Esophagus muscularis mucosa (tissue), 4 donors: ENCODE measurements at regions not wholly inside any gene's neighbourhood (a gene's known extent, or its start where the extent isn't known, plus 50 kb on each side); places are given as distances from the start of the nearest gene placed in this dataset.

Experiments used
- DNase-seq: peaks from one replicate; pipeline ENCODE4 v3.0.0-alpha.2; 2017; ENCODE audit errors: extremely low spot score
- H3K27ac ChIP-seq, 4 donors: fragments of 200-600 bp; sonication (generic); replicated peaks in 1 of 4; 1 replicate in 3 of 4; 2 replicates in 1 of 4; pipeline ENCODE4 v1.5.1; 2016 to 2019; ENCODE audit warnings: mild to moderate bottlenecking in 1 of 4
- H3K27me3 ChIP-seq, 4 donors: fragments of 200-600 bp; sonication (generic); one replicate each; pipeline versions ENCODE4 v1.5.1 to v1.6.0; 2016 to 2019
- H3K36me3 ChIP-seq, 4 donors: fragments of 200-600 bp; sonication (generic); one replicate each; pipeline ENCODE4 v1.5.1; 2016 to 2019
- H3K4me1 ChIP-seq, 4 donors: fragments of 200-600 bp; sonication (generic); one replicate each; pipeline ENCODE4 v1.5.1; 2016 to 2019
- H3K4me3 ChIP-seq, 4 donors: fragments of 200-600 bp; sonication (generic); 1 replicate in 2 of 4; 2 replicates in 2 of 4; pipeline ENCODE4 v1.5.1; 2016 to 2019; ENCODE audit warnings: mild to moderate bottlenecking in 4 of 4, moderate library complexity in 1 of 4
- H3K9me3 ChIP-seq, 4 donors: fragments of 200-600 bp; sonication (generic); 1 replicate in 3 of 4; 2 replicates in 1 of 4; pipeline ENCODE4 v1.5.1; 2016 to 2019
- EP300 ChIP-seq: sonication (generic); formaldehyde crosslinking; IDR thresholded peaks from one replicate; pipeline ENCODE4 v1.6.1; 2017; ENCODE audit warnings: antibody characterized with exemption
- POLR2A ChIP-seq: fragments of 450-650 bp; IDR thresholded peaks from one replicate; pipeline ENCODE4 v1.6.1; 2017; ENCODE audit warnings: antibody characterized with exemption, moderate library complexity, mild to moderate bottlenecking, low read depth
- POLR2AphosphoS5 ChIP-seq, 2 donors: sonication (generic); formaldehyde crosslinking; IDR thresholded peaks; one replicate each; pipeline ENCODE4 v1.6.1; 2017; ENCODE audit warnings: antibody characterized with exemption in 2 of 2
- WGBS: methylation state at CpG from one replicate; pipeline ENCODE4 v1.1.5; 2018; 5-methylcytosine and 5-hydroxymethylcytosine counted together
- intact Hi-C: fragments of 100-400 bp; cut with DNase I; formaldehyde crosslinking; loops from one replicate; pipeline ENCODE4 v1.15.1; 2023
- TF ChIP-seq, protein P1 (sequence below), 3 experiments: fragments of 200-600 bp in 2 of 3; fragments of 450-650 bp in 1 of 3; sonication (generic) in 2 of 3; IDR thresholded peaks; one replicate each; pipeline ENCODE4 v1.5.1; 2017 to 2019; ENCODE audit warnings: antibody characterized with exemption in 3 of 3, mild to moderate bottlenecking in 2 of 3, moderate library complexity in 1 of 3

DNA sequence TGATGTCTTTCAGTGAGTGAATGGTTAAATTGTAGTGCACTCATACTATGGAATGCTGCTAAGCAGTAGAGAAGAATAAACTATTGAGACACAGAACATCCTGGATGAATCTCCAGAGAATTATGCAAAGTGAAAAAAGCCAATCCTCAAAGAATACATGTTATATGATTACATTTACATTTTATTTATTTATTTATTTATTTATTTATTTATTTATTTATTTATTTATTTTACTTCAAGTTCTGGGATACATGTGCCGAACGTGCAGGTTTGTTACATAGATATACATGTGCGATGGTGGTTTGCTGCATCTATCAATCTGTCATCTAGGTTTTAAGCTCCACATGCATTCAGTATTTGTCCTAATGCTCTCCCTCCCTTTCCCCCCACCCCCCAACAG is 175.8 kb upstream of the VGLL2 start:
- no peak overlapping the region for H3K4me3 ChIP-seq
- no peak for DNase-seq
- intact Hi-C loops, result no loop called here
- no peaks in the 10 kb centered on the region for H3K27me3 ChIP-seq
- no peaks in the 10 kb centered on the region for H3K4me1 ChIP-seq
- 93% methylated on average over 3 of the region's 3 CpGs for whole genome bisulfite sequencing
- no peak for TF ChIP-seq EP300
- TF ChIP-seq POLR2A, result no peak
- no peak for TF ChIP-seq POLR2AphosphoS5 (IDR thresholded peaks at IDR 0.05)
- TF ChIP-seq, protein P1, sequence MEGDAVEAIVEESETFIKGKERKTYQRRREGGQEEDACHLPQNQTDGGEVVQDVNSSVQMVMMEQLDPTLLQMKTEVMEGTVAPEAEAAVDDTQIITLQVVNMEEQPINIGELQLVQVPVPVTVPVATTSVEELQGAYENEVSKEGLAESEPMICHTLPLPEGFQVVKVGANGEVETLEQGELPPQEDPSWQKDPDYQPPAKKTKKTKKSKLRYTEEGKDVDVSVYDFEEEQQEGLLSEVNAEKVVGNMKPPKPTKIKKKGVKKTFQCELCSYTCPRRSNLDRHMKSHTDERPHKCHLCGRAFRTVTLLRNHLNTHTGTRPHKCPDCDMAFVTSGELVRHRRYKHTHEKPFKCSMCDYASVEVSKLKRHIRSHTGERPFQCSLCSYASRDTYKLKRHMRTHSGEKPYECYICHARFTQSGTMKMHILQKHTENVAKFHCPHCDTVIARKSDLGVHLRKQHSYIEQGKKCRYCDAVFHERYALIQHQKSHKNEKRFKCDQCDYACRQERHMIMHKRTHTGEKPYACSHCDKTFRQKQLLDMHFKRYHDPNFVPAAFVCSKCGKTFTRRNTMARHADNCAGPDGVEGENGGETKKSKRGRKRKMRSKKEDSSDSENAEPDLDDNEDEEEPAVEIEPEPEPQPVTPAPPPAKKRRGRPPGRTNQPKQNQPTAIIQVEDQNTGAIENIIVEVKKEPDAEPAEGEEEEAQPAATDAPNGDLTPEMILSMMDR (IDR thresholded peaks at IDR 0.05), result no peak
- no peak overlapping the region for H3K27ac ChIP-seq
- H3K36me3 ChIP-seq, result no peaks in the 10 kb centered on the region
- peaks cover 0 to 7% (median 0%) of the 10 kb centered on the region in 4 donors for H3K9me3 ChIP-seq

GRCh38 chr6:117110146-117110545 is 155.2 kb upstream of the VGLL2 start:
- TF ChIP-seq POLR2A (no peak), EP300 (no peak), POLR2AphosphoS5 (IDR thresholded peaks at IDR 0.05) (no peak)
- TF ChIP-seq, protein P1 (IDR thresholded peaks at IDR 0.05), result no peak
- Histone ChIP-seq H3K36me3 (no peaks in the 10 kb centered on the region), H3K27ac (no peak overlapping the region), H3K27me3 (no peaks in the 10 kb centered on the region), H3K9me3 (no peaks in the 10 kb centered on the region), H3K4me3 (no peak overlapping the region), H3K4me1 (no peaks in the 10 kb centered on the region)
- intact Hi-C loops, result no loop called here
- no peak for DNase-seq
- WGBS, result 64% methylated on average over 1 of the region's 1 CpG

DNA sequence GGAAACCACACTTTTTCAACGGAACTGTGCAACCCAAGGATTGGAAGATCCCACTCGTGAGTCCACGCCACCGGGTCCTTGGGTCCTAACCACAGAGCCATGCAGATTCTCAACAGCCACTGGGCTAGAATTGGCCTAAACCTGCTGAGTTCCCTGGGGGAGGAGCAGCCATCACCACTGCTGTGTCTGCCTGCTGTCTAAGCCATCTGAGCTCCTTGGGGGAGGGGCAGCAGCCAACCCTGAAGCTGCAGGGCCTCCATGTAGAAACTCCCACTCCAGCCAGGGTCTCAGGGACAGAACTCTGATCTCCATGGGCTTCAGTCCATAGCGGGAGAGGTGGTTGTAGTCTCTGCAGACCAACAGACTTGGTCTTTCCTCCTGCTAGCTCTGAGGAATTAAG is 154.6 kb upstream of the VGLL2 start:
- Histone ChIP-seq H3K4me1 (no peaks in the 10 kb centered on the region), H3K9me3 (no peaks in the 10 kb centered on the region), H3K27me3 (no peaks in the 10 kb centered on the region), H3K4me3 (no peak overlapping the region), H3K36me3 (no peaks in the 10 kb centered on the region), H3K27ac (no peak overlapping the region)
- DNase-seq, result no peak
- intact Hi-C loops, result no loop called here
- WGBS, result 93% methylated on average over 4 of the region's 5 CpGs
- TF ChIP-seq POLR2AphosphoS5 (IDR thresholded peaks at IDR 0.05) (no peak), POLR2A (no peak), EP300 (no peak)
- TF ChIP-seq, protein P1 (IDR thresholded peaks at IDR 0.05), result no peak

DNA sequence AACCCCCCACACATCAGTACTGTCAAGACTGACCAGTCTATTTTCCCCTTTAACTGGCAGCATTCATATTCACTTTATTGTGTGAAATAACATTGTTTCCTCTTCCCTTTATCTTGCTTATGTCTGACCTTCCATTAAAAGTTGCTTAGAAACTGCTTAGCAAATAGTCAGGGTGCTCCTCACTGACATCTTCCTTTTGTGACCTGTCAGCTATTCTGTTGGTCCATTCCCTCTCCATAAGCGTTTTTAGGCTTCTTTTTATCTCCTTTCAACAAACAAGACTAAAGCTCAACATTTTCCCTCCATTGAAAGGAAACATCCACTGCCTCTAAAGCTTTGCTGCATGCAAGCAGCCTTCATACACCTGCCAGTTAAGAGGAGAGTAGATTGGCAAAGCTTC is 147.7 kb upstream of the VGLL2 start:
- TF ChIP-seq POLR2AphosphoS5 (IDR thresholded peaks at IDR 0.05) (no peak), EP300 (no peak), POLR2A (no peak)
- TF ChIP-seq, protein P1 (IDR thresholded peaks at IDR 0.05), result no peak
- Histone ChIP-seq H3K9me3 (no peaks in the 10 kb centered on the region), H3K27ac (no peak overlapping the region), H3K27me3 (no peaks in the 10 kb centered on the region), H3K36me3 (no peaks in the 10 kb centered on the region), H3K4me3 (no peak overlapping the region), H3K4me1 (no peaks in the 10 kb centered on the region)
- no peak for DNase-seq
- intact Hi-C loops, result no loop called here
- WGBS, result 42% methylated on average over 1 of the region's 1 CpG

GRCh38 chr6:117118490-117118889 is 146.9 kb upstream of the VGLL2 start:
- no peaks in the 10 kb centered on the region for H3K36me3 ChIP-seq
- no peak overlapping the region for H3K4me3 ChIP-seq
- no peaks in the 10 kb centered on the region for H3K4me1 ChIP-seq
- no peaks in the 10 kb centered on the region for H3K27me3 ChIP-seq
- no peak for TF ChIP-seq POLR2A
- TF ChIP-seq, protein P1 (IDR thresholded peaks at IDR 0.05), result no peak
- TF ChIP-seq EP300, result no peak
- TF ChIP-seq POLR2AphosphoS5 (IDR thresholded peaks at IDR 0.05), result no peak
- intact Hi-C loops, result no loop called here
- no peaks in the 10 kb centered on the region for H3K9me3 ChIP-seq
- DNase-seq, result no peak
- H3K27ac ChIP-seq, result no peak overlapping the region
